ENCODE measurements at regions not wholly inside any gene's neighbourhood (a gene's known extent, or its start where the extent isn't known, plus 50 kb on each side); places are given as distances from the start of the nearest gene placed in this dataset.
"Not testable (repeated sequence)": the region's sequence is repeated elsewhere in the genome, so short reads cannot be mapped to it uniquely, and the experiment has no call there.

DNA sequence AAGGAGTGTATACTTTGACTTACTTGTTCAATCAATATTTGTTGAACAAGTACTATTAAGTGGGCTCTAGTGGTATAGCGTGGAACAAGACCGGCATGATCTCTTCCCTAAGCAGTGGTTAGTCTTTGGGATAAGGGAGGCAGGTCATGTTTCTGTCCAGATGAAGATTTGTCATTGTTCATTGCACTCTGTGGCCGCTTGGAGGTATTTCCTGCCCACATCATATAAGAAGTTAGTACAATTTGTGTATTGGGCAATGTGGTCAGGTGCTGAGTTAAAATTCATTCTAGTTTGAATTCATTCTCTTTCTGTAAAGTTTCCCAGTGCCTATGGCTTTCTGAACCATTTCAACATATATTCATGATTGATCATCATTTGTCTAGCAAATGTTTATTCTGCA, 101.1 kb upstream of the SHISA3 start:
- Mint-ChIP-seq H3K4me3 (no peak overlapping the region), H3K9me3 (peaks cover 0 to 2% (median 0%) of the 10 kb centered on the region in 9 donors), H3K27ac (no peak overlapping the region), H3K36me3 (no peaks in the 10 kb centered on the region), H3K27me3 (peaks cover 13 to 41% (median 17%) of the 10 kb centered on the region in 5 donors), H3K4me1 (peaks cover 0 to 2% (median 0%) of the 10 kb centered on the region in 4 donors)
- POLR2A ChIA-PET: no interaction called here
- no peak for ATAC-seq
- no peak for DNase-seq

DNA sequence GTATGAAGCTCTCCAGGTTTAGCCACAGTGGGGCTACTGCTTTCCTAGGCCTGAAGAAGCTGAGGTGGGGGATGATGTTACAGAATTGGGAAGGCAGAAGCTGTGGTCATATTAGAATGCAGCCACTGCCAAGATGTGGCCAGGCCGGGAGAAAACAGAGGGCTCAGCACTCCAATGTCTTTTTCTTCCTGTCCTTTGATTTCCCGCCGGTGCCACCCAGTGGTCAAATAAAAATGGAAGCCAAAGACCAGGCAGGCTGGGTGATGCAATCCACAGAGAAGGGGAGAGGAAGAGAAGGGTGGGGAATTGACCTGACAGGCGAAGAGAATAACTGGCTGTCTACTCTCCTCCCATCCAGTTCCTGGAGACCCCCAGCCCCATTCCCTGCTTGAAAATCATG, 94.9 kb upstream of the SHISA3 start:
- DNase-seq (no peak), ATAC-seq (no peak)
- Mint-ChIP-seq H3K4me3 (no peak overlapping the region), H3K9me3 (no peaks in the 10 kb centered on the region), H3K27ac (no peak overlapping the region), H3K4me1 (no peaks in the 10 kb centered on the region), H3K36me3 (no peaks in the 10 kb centered on the region), H3K27me3 (peaks cover 15 to 52% (median 27%) of the 10 kb centered on the region in 5 donors)
- POLR2A ChIA-PET: no interaction called here

DNA sequence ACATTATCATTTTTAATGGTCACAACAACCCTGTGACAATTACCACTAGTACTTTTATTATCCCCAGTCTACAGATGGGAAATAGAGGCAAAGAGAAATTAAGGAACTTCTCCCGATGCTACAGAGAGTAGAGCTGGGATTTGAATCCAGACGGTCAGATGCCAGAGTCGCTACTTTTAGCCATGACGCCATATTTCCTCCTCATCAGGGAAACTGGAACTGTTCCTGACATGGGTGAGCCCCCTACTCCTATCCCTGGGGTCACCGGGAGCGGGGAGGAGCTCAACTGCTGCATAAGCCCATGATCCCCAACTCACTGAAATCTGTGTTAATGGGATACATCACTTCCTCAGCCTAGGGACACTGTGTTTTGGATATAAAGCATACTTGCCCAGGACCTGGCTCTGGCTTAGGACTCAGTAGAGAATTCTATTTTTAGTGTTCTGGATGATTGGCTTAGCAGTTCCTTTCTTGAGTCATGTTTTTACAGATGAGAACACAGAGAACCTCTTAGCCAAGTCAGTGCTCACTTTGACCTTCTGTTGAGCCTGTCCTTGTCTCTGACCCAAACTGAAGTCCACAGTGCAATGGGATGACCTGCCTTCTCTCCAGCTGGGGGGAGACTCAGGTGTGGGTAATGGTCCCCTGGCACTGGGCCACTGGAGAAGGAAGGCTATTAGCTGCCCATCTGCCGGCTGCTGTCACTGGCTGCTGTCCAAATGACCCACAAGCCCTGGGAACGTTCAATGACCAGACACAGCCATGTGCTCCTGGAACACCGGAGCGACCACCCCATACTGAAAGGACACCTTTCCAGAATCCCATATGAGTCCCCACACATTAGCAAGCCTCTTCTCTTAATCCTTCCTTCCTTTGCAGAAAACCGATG, 90.8 kb upstream of the SHISA3 start:
- Mint-ChIP-seq H3K4me3 (no peak overlapping the region), H3K36me3 (no peaks in the 10 kb centered on the region), H3K27ac (no peak overlapping the region), H3K27me3 (peaks cover 9 to 37% (median 20%) of the 10 kb centered on the region in 5 donors), H3K4me1 (no peaks in the 10 kb centered on the region), H3K9me3 (no peaks in the 10 kb centered on the region)
- POLR2A ChIA-PET: no interaction called here
- no peak for ATAC-seq
- no peak for DNase-seq

DNA sequence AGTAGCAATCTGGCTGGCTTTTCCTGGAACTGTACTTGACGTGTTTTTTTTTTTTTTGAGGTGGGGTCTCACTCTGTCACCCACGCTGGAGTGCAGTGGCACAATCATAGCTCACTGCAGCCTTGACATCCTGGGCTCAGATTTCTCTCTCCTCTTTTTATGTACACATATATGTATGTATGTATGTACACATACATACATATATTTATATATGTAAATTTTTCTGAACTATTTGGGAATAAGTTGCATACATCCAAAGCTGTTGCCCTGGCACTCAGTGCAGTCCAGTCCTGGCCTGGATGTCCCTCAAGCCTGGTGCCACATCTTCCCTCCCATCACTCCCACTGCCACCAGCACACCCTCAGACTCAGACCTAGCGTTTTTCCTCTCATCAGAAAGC, 89.0 kb upstream of the SHISA3 start:
- Mint-ChIP-seq H3K27me3 (peaks cover 11 to 23% (median 16%) of the 10 kb centered on the region in 5 donors), H3K36me3 (no peaks in the 10 kb centered on the region), H3K4me1 (no peaks in the 10 kb centered on the region), H3K4me3 (no peak overlapping the region), H3K27ac (no peak overlapping the region), H3K9me3 (peaks cover 0 to under 1% (median 0%) of the 10 kb centered on the region in 9 donors)
- ATAC-seq: no peak
- DNase-seq: no peak
- POLR2A ChIA-PET: no interaction called here

DNA sequence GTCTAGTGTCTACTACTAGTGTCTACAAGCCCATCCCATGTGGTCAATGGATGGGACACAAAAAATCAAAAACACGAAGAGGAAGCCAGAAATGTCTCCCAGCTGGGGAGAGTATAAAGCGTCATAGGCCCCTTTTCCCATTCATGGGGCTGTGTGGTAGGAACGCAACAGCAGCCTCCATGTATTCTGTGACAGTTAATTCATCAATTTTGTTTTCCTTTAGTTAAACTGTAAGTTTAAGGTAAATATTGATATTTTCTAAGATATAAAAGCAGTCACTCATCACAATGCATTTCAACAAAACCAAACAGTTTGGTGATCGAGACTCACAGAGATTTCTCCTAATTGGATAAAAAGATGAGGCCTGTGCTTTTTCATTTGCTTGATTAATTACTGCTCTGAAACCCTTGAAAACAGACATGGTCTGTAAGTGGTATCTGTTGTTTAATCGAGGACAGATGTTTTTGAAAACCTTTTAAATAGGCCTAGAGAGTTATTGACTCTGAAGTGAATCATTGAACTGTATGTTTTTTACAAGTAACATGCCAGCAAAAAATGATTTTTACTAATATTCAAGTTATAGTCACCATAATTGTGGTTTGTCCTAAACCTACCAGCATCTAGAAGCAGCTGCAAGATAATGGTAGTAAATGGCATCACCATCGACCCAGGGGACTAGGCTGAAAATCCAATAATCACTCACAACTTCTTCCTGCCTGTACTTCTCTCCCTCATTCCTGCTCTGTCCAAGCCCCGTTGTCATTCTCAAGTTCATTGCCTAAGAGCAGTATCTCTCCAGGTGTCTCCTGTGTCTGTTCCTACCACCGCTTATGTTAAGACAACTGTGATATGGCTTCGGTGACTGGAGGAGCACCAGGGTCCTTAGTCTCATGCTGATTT, 87.7 kb upstream of the SHISA3 start:
- no peak for DNase-seq
- ATAC-seq: no peak
- Mint-ChIP-seq H3K4me3 (no peak overlapping the region), H3K27me3 (peaks cover 10 to 24% (median 15%) of the 10 kb centered on the region in 5 donors), H3K4me1 (no peaks in the 10 kb centered on the region), H3K9me3 (peaks cover 0 to 10% (median 0%) of the 10 kb centered on the region in 9 donors), H3K27ac (no peak overlapping the region), H3K36me3 (no peaks in the 10 kb centered on the region)
- POLR2A ChIA-PET: no interaction called here

DNA sequence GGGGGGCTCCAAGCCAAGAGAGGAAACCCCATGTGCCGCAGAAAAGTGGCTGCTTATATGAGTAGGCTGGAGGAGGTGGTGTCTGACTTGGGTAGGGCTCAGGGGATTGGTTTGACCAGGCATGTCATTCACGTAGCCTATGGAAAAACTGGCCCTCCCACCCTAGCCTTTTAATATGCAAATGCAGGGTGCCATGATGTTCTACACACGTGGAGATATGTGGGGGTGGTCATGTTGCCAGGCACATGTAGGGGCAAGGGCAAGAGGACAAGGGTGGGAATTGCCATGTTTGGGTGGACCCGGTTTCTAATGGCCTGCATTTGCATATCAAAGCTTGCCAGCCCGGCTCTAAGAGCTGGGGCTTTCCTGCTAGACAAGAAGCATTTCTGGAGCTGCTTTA, 86.9 kb upstream of the SHISA3 start:
- no peak for DNase-seq
- peaks cover 0 to 10% (median 0%) of the 10 kb centered on the region in 9 donors for H3K9me3 Mint-ChIP-seq
- POLR2A ChIA-PET: no interaction called here
- H3K27me3 Mint-ChIP-seq: peaks cover 9 to 24% (median 14%) of the 10 kb centered on the region in 5 donors
- no peak overlapping the region for H3K27ac Mint-ChIP-seq
- no peak for ATAC-seq
- no peak overlapping the region for H3K4me3 Mint-ChIP-seq
- no peaks in the 10 kb centered on the region for H3K4me1 Mint-ChIP-seq
- no peaks in the 10 kb centered on the region for H3K36me3 Mint-ChIP-seq

DNA sequence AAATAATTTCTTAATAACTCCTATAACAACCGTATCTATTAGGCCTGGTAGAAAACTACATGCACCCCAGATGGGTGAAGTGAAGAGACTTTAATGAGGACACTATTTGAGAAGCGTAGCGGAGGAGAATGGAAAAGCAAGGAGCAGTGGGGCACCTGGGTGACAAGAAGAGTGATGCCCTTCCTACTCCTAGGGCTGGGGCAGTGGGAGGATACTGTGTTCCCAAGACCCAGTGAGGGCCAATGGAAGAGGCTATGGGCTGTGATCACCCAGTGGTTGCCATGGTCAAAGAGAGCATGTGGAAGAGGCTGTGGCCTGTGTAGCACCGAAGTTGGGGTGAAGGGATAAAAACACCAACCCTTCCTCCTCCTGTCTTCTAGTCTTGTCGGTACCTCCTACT, 86.5 kb upstream of the SHISA3 start:
- peaks cover 0 to 2% (median 0%) of the 10 kb centered on the region in 4 donors for H3K4me1 Mint-ChIP-seq
- peaks cover 0 to 10% (median 0%) of the 10 kb centered on the region in 9 donors for H3K9me3 Mint-ChIP-seq
- POLR2A ChIA-PET: no interaction called here
- no peaks in the 10 kb centered on the region for H3K36me3 Mint-ChIP-seq
- H3K27me3 Mint-ChIP-seq: peaks cover 9 to 27% (median 13%) of the 10 kb centered on the region in 5 donors
- H3K4me3 Mint-ChIP-seq: no peak overlapping the region
- DNase-seq: no peak
- H3K27ac Mint-ChIP-seq: peak overlapping the region in 1 of 10 donors; percentile 46
- no peak for ATAC-seq

DNA sequence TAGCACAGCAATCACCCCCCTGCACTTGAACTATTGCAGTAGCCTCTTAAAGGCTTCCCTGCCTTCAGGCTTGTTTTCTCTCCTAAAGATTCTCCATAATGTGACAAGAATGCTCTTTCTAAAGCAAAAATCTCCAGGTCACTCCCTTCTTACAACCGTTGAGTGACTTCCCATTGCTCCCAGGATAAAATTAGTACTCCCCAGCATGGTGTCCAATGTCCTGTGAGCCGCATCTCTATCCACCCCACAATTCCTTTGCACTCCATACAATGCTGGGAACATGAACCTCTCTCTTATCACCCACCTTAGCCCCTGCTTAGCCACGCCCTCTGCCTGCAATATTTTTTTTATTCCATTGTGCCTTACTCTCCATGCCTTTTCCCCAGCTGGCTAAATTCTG, 85.7 kb upstream of the SHISA3 start:
- Mint-ChIP-seq H3K27ac (peak overlapping the region in 1 of 10 donors; percentile 60), H3K27me3 (peaks cover 9 to 32% (median 12%) of the 10 kb centered on the region in 5 donors), H3K4me1 (peaks cover 0 to 2% (median 0%) of the 10 kb centered on the region in 4 donors), H3K36me3 (no peaks in the 10 kb centered on the region), H3K4me3 (no peak overlapping the region), H3K9me3 (peaks cover 0 to 10% (median 0%) of the 10 kb centered on the region in 9 donors)
- ATAC-seq: no peak
- DNase-seq: no peak
- POLR2A ChIA-PET: no interaction called here

DNA sequence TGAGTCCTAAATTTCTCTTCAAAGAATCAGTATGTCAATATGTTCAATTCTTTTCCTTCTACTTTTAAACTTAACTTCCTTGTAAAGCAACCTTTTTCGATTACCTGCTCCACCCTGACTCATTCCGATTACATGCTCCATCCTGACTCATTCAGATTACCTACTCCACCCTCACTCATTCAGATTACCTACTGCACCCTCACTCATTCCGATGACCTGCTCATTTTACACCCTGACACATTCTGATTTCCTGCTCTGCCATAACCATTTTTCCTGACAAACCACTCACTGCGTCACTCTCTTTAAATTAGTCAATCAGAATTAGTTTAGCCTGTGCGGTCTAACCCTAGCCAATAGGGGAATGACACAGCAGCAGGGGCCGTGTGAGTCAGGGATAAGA, 83.9 kb upstream of the SHISA3 start:
- H3K4me1 Mint-ChIP-seq, H3K9me3 Mint-ChIP-seq, H3K27ac Mint-ChIP-seq, POLR2A ChIA-PET, ATAC-seq, DNase-seq, H3K4me3 Mint-ChIP-seq, H3K36me3 Mint-ChIP-seq: not testable (repeated sequence)
- H3K27me3 Mint-ChIP-seq: peaks cover 12 to 34% (median 12%) of the 10 kb centered on the region in 5 donors

DNA sequence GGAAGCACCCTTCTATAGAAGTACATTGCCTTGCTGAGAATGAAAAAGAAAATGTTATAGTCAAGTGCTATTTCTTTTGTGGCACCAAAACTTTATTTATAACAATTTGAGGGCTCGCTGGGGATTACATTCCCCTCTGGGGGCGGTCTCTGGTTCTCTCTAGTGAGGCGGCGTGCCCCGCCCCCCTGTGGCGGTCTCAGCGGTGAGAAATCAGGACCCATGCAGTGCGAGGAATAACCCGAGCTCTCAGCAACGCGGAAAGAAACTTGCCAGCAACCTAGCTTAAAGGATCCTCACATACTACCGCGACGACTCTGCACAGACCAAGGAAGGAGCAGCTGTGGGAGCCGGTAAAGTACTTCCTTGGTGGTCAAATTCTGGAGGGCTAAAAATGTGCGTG, 83.4 kb upstream of the SHISA3 start:
- Mint-ChIP-seq H3K36me3 (no peaks in the 10 kb centered on the region), H3K9me3 (peaks cover 0 to 10% (median 0%) of the 10 kb centered on the region in 9 donors), H3K27me3 (peaks cover 11 to 35% (median 12%) of the 10 kb centered on the region in 5 donors), H3K4me3 (no peak overlapping the region), H3K4me1 (peaks cover 0 to 2% (median 0%) of the 10 kb centered on the region in 4 donors), H3K27ac (no peak overlapping the region)
- DNase-seq (no peak), ATAC-seq (no peak)
- POLR2A ChIA-PET: no interaction called here

DNA sequence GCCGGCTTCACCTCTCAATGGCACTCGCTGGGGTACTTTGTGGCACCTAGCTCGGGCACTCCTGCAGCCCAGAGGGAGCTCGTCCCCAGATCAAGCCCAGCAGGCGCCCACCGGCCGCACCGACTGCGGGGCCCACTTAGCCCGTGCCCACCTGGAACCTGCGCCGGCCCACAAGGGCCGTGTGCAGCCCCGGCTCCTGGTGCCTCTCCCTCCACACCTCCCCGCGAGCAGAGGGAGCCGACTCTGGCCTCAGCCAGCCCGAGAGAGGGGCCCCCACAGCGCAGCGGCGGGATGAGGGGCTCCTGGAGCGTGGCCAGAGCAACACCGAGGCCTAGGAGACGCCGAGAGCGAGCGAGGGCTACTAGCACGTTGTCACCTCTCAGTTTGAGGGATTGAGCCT, 82.1 kb upstream of the SHISA3 start:
- no peak for DNase-seq
- H3K27ac Mint-ChIP-seq: no peak overlapping the region
- H3K4me1 Mint-ChIP-seq: peaks cover 0 to 2% (median 0%) of the 10 kb centered on the region in 4 donors
- POLR2A ChIA-PET: no interaction called here
- no peak for ATAC-seq
- H3K36me3 Mint-ChIP-seq: no peaks in the 10 kb centered on the region
- H3K9me3 Mint-ChIP-seq: peaks cover 0 to 10% (median 0%) of the 10 kb centered on the region in 9 donors
- H3K4me3 Mint-ChIP-seq: no peak overlapping the region
- peaks cover 12 to 35% (median 13%) of the 10 kb centered on the region in 5 donors for H3K27me3 Mint-ChIP-seq

DNA sequence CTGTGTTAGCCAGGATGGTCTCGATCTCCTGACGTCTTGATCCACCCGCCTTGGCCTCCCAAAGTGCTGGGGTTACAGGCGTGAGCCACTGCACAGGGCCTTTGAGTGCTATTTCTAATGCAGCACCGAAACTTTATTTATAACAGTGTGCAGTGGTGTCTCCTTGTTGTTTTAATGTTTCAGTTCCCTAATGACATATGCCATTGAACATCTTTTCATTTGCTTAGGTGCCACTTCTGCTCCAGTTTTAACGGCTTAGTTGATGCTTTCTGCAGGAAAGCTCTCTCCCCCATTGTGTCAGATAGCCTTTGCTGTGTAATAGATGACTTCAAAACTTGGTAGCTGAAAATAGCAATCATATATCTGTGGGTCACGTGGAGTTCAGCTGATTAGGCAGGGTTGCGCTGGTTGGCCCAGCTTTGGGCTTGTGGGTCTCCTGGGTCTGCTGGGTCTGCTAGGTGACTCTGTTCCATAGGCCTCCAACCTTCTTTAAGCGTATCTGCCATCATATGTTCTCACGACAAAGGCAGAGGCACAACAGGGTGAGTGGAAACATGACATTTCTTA, 76.4 kb upstream of the SHISA3 start:
- H3K36me3 Mint-ChIP-seq: peaks cover 0 to 9% (median 0%) of the 10 kb centered on the region in 3 donors
- H3K27me3 Mint-ChIP-seq: peaks cover 2 to 21% (median 16%) of the 10 kb centered on the region in 5 donors
- H3K27ac Mint-ChIP-seq: no peak overlapping the region
- H3K4me1 Mint-ChIP-seq: no peaks in the 10 kb centered on the region
- POLR2A ChIA-PET: no interaction called here
- DNase-seq (no peak), ATAC-seq (no peak)
- peaks cover 0 to 5% (median 3%) of the 10 kb centered on the region in 9 donors for H3K9me3 Mint-ChIP-seq
- H3K4me3 Mint-ChIP-seq: no peak overlapping the region
